NOMO-1 (cell line): ENCODE measurements at regions not wholly inside any gene's neighbourhood (a gene's known extent, or its start where the extent isn't known, plus 50 kb on each side); places are given as distances from the start of the nearest gene placed in this dataset.
"Not testable (repeated sequence)": the region's sequence is repeated elsewhere in the genome, so short reads cannot be mapped to it uniquely, and the experiment has no call there.

Source experiments
- DNase-seq, 2 experiments: peaks; one replicate each; lab custom pipeline; 2025; ENCODE audit not compliant: unreplicated experiment in 2 of 2; lab: John Stamatoyannopoulos, UW

DNA sequence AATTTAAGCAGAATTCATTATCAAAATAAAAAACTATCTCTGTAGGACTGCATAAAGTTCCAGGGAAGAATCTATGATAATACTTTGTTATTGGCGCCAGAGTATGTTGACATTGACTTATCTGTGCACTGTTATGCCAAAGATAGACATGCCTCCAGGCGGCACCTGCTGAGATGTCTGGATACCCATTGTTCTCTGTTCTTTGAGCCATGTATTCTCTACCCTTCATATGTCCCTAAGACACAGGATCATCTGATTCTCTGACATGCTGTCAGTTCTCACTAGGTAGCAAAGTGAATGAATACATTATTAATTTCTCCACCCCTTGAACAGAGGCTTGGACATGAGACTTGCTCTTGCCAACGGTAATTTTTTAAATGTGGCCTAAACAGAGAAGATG, 517.8 kb upstream of the SLITRK5 start:
- DNase-seq, result no peak

DNA sequence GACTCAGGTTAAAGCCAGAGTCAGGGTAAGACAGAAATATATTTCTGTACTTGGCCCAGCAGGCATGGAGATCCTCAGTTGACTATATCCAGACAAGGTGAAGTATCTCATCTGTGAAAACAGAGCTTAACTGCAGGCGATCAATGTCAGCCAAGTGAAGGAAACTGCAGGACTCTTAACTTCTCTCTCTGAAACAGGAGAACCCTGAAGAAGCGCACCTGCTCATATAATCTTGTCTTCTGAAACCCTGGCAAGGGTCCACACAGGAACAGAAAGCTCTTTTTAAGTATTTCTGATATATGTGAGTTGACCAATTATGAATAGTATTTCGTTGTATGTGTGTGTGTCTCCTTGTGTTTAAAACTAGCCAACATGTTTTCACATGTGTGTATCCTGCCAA, 504.8 kb upstream of the SLITRK5 start:
- no peak for DNase-seq

- no peak for DNase-seq
Measured at GRCh38 chr13:87168390-87168789, 502.8 kb upstream of the SLITRK5 start.

DNA sequence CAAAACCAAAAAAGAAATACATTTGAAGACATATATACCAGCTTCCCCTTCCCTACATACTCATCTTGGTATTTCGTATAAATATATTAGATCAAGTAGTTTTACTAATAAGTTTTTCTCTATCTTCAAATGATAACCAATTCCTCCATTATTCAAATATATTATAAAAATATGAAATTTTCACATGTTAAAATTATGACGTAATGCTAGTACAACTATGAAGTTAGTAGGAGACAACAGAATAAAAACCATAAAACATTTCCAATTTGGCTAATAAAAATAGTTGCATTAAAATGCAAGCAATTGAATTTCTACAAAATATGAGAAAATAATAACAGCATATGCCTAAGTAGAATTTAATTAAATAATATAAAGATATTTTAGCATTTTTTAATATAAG, 501.8 kb upstream of the SLITRK5 start:
- no peak for DNase-seq

DNA sequence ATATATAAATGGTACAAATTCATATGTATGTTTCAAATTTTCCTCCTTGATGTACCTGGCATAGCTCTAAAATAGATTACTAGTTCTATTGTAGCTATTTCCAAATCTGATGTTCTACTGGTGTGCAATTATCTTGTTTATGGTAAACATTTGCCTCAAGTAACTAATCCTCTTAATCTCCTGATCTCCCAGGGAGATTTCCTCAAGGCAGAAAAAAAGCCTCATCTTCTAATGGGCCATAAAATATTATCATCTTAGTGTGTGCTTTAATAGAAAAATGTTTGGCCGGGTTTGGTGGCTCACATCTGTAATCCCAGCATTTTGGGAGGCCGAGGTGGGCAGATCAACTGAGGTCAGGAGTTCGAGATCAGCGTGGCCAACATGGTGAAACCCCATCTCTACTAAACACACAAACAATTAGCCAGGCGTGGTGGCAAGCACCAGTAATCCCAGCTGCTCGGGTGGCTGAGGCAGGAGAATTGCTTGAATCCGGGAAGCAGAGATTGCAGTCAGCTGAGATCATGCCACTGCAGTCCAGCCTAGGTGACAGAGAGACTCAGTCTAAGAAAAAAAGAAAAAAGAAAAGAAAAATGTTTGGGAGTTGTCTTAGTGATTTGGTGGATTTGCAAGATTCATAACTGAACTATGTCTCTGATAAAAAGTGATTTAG, 498.9 kb upstream of the SLITRK5 start:
- no peak for DNase-seq

DNA sequence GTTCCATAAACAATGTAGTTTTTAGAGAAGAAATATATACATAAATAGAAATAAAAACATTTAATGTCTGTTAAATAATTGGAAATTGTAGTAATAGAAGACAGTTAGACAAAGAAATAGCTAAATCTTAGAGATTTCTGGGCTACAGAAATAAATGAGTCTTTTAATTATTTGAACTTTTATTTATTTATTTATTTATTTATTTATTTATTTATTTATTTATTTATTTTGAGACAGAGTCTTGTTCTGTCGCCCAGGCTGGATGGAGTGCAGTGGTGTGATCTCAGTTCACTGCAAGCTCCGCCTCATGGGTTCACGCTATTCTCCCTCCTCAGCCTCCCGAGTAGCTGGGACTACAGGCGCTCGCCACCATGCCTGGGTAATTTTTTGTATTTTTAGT, 486.0 kb upstream of the SLITRK5 start:
- DNase-seq, result not testable (repeated sequence)

DNA sequence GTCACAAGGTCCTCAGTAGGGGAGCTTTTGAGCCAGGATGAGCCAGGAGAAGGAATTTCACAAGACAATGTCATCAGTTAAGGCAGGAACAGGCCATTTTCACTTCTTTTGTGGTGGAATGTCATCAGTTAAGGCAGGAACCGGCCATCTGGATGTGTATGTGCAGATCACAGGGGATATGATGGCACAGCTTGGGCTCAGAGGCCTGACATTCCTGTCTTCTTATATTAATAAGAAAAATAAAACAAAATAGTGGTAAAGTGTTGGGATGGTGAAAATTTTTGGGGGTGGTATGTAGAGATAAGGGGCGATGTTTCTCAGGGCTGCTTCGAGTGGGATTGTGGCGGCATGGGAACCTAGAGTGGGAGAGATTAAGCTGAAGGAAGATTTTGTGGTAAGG, 484.5 kb upstream of the SLITRK5 start:
- not testable (repeated sequence) for DNase-seq

DNA sequence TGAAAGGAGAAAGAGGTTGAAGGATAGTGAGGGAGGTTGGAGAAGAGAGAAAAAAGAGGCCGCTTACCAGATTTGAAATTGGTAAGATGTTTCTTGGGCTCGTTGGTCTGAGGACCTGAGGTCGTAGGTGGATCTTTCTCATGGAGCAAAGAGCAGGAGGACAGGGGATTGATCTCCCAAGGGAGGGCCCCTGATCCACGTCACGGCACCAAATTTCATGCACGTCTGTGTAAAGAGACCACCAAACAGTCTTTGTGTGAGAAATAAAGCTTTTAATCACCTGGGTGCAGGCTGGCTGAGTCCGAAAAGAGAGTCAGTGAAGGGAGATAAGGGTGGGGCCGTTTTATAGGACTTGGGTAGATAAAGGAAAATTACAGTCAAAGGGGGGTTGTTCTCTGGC, 479.7 kb upstream of the SLITRK5 start:
- not testable (repeated sequence) for DNase-seq

DNA sequence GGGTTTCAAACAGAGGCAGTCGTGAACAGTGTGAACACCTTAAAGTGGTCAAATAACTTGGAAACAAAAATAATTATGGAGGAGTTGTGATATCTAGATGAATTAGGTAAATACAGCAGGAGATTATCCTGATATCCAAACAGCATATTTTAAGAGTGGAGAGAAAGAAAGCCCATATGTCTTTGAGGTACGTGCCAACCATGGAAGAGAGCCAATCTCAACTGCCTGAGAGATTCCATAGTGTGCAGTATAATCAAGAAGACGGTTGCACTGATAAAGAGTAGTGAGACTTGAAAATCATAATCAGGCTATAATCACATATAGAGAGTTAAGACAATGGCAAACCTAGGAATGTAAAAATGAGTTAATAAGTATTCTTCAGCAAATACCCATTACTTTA, 472.8 kb upstream of the SLITRK5 start:
- no peak for DNase-seq

DNA sequence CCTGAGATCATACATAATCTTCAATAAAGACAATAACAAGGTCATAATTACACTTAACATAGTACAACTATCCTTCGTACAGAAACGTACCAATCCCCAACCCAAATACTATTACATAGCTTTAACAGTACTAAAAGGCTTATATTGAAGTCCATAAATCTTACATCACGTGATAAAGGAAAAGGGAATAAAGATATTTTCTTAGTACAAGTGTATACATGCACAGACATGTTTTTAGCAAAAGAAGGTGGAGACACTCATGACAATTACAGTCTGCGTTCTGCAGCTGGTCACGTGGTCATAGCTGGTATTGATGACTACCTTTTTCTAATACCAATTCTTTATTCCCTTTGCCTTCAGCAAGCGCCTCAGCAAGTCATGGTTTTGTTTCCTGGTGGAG, 464.5 kb upstream of the SLITRK5 start:
- DNase-seq, result no peak

DNA sequence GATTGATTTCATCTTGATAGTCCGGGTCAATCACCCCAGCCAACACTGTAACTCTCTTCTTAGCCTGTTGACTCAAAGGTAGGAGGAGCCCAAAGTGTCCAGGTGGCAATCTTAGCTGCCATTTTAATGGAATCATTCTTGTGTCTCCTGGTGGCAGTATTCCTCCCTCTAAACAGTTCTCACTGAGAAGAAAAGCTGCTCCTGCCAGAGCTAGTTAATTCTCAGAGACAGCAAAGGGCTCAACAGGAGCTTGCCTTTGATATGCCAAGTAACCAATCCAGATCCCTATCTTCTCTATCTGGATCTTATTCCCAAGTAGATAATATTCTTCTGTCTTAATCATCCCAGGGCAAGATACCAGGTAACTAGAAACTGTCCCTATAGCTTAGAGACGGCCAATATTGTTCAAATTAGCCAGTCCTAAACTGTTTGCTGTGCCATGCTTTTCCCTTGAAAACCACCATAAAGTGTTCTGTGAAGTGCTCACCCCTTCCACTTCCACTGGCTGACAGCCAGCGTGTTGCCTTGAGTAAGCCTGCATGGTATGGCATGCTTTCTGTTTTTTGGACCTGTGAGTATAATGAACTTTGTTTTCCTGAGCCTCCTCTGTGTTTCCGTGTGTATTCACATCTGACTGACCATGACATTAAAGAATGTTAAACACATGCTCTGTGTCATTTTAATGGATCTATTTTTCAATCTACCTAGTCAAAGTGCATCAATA, 463.7 kb upstream of the SLITRK5 start:
- no peak for DNase-seq

DNA sequence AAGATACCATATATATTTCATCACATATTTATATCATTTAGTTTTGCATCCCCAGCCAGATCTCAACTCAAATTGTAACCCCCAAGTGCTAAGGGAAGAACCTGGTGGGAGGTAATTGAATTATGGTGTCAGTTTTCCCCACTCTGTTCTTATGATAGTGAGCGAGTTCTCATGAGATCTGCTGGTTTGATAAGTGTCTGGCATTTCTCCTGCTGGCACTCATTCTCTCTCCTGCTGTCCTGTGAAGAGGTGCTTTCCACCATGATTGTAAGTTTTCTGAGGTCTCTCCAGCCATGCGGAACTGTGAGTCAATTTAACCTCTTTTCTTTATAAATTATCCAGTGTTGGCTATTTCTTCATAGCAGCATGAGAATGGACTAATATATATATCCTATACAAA, 462.5 kb upstream of the SLITRK5 start:
- DNase-seq, result no peak

DNA sequence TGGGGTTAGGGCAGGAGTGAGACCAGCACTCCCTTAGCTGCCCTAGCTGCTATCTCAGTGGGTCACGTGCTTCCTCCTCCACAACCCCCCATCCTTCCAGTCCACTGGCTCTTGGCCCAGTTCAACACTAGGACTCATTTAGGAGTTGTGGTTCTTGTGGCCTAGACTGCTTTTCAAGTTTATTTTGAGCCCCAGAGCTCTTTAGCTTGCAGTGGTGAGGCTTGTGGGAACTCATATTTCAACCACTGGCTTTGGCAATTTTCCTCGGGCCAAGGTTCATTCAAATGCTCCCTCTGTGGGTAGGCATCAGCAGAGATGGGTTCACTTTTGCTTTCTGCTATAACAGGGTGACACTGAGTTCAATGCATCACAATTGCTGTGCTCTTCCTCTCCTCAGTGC, 436.2 kb upstream of the SLITRK5 start:
- no peak for DNase-seq

GRCh38 chr13:87235621-87236020, 435.6 kb upstream of the SLITRK5 start:
- DNase-seq, result no peak

- DNase-seq, result no peak
Measured at GRCh38 chr13:87244256-87244890, 426.8 kb upstream of the SLITRK5 start.

DNA sequence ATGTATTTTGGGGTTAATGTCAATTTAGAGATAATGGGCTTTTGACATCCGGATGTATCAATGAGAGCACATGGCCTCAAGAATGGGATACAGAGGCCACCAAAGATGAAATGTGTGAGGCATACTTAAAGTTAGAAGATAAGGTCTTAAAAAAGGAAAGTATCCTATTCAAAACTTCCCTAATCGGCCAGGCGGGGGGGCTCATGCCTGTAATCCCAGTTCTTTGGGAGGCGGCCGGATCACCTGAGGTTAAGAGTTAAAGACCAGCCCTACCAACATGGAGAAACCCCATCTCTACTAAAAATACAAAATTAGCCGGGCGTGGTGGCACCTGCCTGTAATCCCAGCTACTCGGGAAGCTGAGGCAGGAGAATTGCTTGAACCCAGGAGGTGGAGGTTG, 421.3 kb upstream of the SLITRK5 start:
- DNase-seq, result not testable (repeated sequence)

DNA sequence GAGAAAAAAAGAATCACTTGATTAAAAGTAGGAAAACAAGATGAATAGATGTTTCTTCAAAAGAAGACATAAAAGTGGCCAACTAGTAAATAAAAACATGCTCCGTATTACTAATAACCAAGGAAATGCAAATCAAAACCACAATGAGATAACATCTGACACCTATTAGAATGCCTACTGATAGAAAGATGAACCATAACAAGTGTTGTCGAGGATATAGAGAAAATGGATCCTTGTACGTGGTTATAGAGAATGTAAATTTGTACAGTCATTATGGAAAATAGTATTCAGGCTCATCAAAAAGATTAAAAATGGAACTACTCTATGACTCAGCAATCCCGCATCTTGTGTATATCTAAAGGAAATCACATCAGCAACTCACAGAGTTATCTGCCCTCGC, 415.8 kb upstream of the SLITRK5 start:
- DNase-seq, result no peak

GRCh38 chr13:87259479-87260083, 411.6 kb upstream of the SLITRK5 start:
- DNase-seq, result no peak

DNA sequence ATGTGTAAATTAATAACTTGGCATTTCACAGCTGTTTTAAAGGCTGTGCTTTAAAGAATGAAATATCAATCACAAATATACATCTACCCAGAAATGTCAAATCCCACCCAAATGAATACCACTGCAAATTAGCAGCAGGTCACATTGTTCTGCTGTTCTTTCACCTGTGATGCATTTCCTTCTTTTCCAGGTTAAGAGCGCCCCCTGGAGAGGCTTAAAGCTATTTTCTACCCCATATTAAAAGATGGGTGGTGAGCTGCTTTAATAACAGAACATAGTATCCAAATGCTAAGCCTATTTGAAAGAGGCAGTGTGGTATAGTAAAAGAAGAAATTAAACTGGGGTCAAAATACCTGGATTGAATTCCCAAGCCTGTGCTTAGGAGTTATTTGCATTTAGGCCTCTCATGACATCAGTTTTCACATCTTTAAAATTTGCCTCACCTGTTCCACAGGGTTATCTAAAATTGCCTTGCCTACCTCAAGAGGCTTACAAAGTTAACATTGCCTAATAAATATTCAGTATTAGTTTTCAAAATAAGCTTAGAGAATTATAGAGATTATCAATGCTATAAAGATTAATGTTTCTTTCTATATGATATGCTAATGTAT, 396.9 kb upstream of the SLITRK5 start:
- peak; percentile 12 to 50 for DNase-seq

GRCh38 chr13:87280139-87280538, 391.0 kb upstream of the SLITRK5 start:
- no peak for DNase-seq

DNA sequence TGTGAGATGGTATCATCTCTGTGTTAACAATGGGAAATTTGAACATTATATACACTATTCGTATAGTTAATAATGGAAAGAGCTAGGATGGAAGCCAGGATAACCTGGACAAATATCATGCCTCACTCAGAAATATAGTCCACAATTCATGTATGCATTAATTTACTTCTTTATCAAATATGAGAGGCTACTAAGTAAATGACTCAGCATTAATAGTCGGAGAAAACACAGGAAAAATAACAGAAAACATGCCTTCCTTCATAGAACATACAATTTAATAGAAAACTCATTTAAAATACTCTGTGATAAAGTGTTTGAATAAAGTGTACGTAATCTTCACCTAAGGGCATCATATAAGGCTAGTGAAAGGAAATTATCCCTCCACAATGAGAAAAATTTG, 383.4 kb upstream of the SLITRK5 start:
- no peak for DNase-seq
